SU-DHL-6 (cell line): ENCODE measurements at regions not wholly inside any gene's neighbourhood (a gene's known extent, or its start where the extent isn't known, plus 50 kb on each side); places are given as distances from the start of the nearest gene placed in this dataset.
"Not testable (repeated sequence)": the region's sequence is repeated elsewhere in the genome, so short reads cannot be mapped to it uniquely, and the experiment has no call there.

Experiments used
- H2AFZ ChIP-seq: fragments of 200-600 bp; sonication (generic); 2 replicates; pipeline ENCODE4 v1.6.1; 2014; ENCODE audit warnings: low read depth, mild to moderate bottlenecking, moderate library complexity, mixed read lengths, antibody characterized with exemption, low read length; ENCODE audit not compliant: severe bottlenecking
- H3F3A ChIP-seq: fragments of 200-600 bp; shearing (Covaris generic); 2 replicates; pipeline ENCODE4 v1.6.0; 2016; ENCODE audit warnings: antibody characterized with exemption, mild to moderate bottlenecking; ENCODE audit not compliant: insufficient read depth
- H3K27ac ChIP-seq: fragments of 200-600 bp; sonication (generic); 2 replicates; pipeline ENCODE4 v1.5.1; 2016; ENCODE audit warnings: low read depth, mild to moderate bottlenecking, low read length, moderate library complexity, mixed read lengths
- H3K27me3 ChIP-seq: fragments of 200-600 bp; sonication (generic), shearing (Covaris generic); 2 replicates; pipeline ENCODE4 v1.6.0; 2014; ENCODE audit warnings: mild to moderate bottlenecking, low read length
- H3K36me3 ChIP-seq: fragments of 200-600 bp; sonication (generic); 2 replicates; pipeline ENCODE4 v1.6.1; 2014; ENCODE audit warnings: mild to moderate bottlenecking, low read length, mixed read lengths
- H3K4me2 ChIP-seq: fragments of 300-600, 200-600 bp; shearing (Covaris generic), sonication (generic); 2 replicates; pipeline ENCODE4 v1.6.0; 2014; ENCODE audit warnings: low read length, low read depth, mild to moderate bottlenecking; ENCODE audit not compliant: poor library complexity, severe bottlenecking
- H3K4me3 ChIP-seq: fragments of 200-600 bp; sonication (generic); 2 replicates; pipeline ENCODE4 v1.5.1; 2014; ENCODE audit warnings: antibody characterized with exemption, low read length, mild to moderate bottlenecking, mixed read lengths; ENCODE audit not compliant: insufficient read depth, poor library complexity, severe bottlenecking
- H3K79me2 ChIP-seq: fragments of 200-600 bp; sonication (generic); 2 replicates; pipeline ENCODE4 v1.6.1; 2014; ENCODE audit warnings: mild to moderate bottlenecking, low read length, moderate library complexity; ENCODE audit not compliant: insufficient read depth
- H3K9ac ChIP-seq: fragments of 200-600 bp; sonication (generic); 2 replicates; pipeline ENCODE4 v1.7.0; 2014; ENCODE audit warnings: mild to moderate bottlenecking, low read length
- H3K9me2 ChIP-seq: fragments of 200-600 bp; sonication (generic); replicated peaks from 2 replicates; pipeline ENCODE4 v1.6.1; 2014; ENCODE audit warnings: low read length; ENCODE audit not compliant: insufficient read depth
- H3K9me3 ChIP-seq: fragments of 200-600 bp; sonication (generic); 2 replicates; pipeline ENCODE4 v1.6.1; 2014; ENCODE audit warnings: low read length, mixed read lengths; ENCODE audit not compliant: insufficient read depth
- H4K20me1 ChIP-seq: fragments of 200-600 bp; sonication (generic); 2 replicates; pipeline ENCODE4 v1.6.1; 2014; ENCODE audit warnings: low read depth, mild to moderate bottlenecking, antibody characterized with exemption, low read length, moderate library complexity, mixed read lengths
- CTCF ChIP-seq: fragments of 200-600 bp; sonication (generic); IDR thresholded peaks from one replicate; pipeline ENCODE4 v1.5.1; 2017; ENCODE audit warnings: antibody characterized with exemption, mild to moderate bottlenecking, low read length, moderate library complexity; ENCODE audit not compliant: insufficient read depth, poor library complexity, severe bottlenecking
- EZH2phosphoT487 ChIP-seq: fragments of 200-600 bp; sonication (generic), shearing (Covaris generic); conservative IDR thresholded peaks from 2 replicates; pipeline ENCODE4 v1.6.1; 2018; ENCODE audit warnings: mild to moderate bottlenecking, antibody characterized with exemption, low read length, moderate library complexity, mixed read lengths

GRCh38 chr2:31788273-31788672, 207.5 kb upstream of the SRD5A2 start:
- Histone ChIP-seq H3K79me2 (no peaks in the 10 kb centered on the region), H3K4me3 (no peak overlapping the region), H3K9me3 (no peaks in the 10 kb centered on the region), H3K36me3 (no peaks in the 10 kb centered on the region), H3K27ac (no peak overlapping the region), H3K9me2 (no peaks in the 10 kb centered on the region), H2AFZ (no peak overlapping the region), H3K27me3 (no peaks in the 10 kb centered on the region), H4K20me1 (no peaks in the 10 kb centered on the region), H3K4me2 (no peak overlapping the region), H3F3A (no peaks in the 10 kb centered on the region), H3K9ac (no peak overlapping the region)
- no peak for TF ChIP-seq CTCF

GRCh38 chr2:31785876-31786275, 205.1 kb upstream of the SRD5A2 start:
- H3K4me3 ChIP-seq = no peak overlapping the region

GRCh38 chr2:31784868-31785267, 204.1 kb upstream of the SRD5A2 start:
- Histone ChIP-seq H3K79me2 (no peaks in the 10 kb centered on the region), H3K9me2 (no peaks in the 10 kb centered on the region), H3K4me3 (no peak overlapping the region), H3K27ac (no peak overlapping the region), H3F3A (no peaks in the 10 kb centered on the region), H3K4me2 (no peak overlapping the region), H2AFZ (no peak overlapping the region), H3K36me3 (no peaks in the 10 kb centered on the region), H3K9me3 (no peaks in the 10 kb centered on the region), H3K9ac (no peak overlapping the region), H3K27me3 (no peaks in the 10 kb centered on the region), H4K20me1 (no peaks in the 10 kb centered on the region)
- TF ChIP-seq EZH2phosphoT487 = no peak
- TF ChIP-seq CTCF = no peak

More at GRCh38 chr2:31785876-31786275, 205.1 kb upstream of the SRD5A2 start:
- Histone ChIP-seq H4K20me1 (no peaks in the 10 kb centered on the region), H3K9me3 (no peaks in the 10 kb centered on the region), H3K9ac (no peak overlapping the region), H3K36me3 (no peaks in the 10 kb centered on the region), H3K9me2 (no peaks in the 10 kb centered on the region), H3K79me2 (no peaks in the 10 kb centered on the region), H2AFZ (no peak overlapping the region), H3K4me2 (no peak overlapping the region), H3K27me3 (no peaks in the 10 kb centered on the region), H3K27ac (no peak overlapping the region), H3F3A (no peaks in the 10 kb centered on the region)
- no peak for TF ChIP-seq CTCF
- TF ChIP-seq EZH2phosphoT487 = no peak

- not testable (repeated sequence) for H3K36me3 ChIP-seq, H3K4me2 ChIP-seq, H3K9me2 ChIP-seq, H3K9me3 ChIP-seq, H2AFZ ChIP-seq, H3K27ac ChIP-seq, H3K79me2 ChIP-seq, H4K20me1 ChIP-seq, H3K4me3 ChIP-seq, H3F3A ChIP-seq, H3K27me3 ChIP-seq, H3K9ac ChIP-seq
Observed at GRCh38 chr2:31783446-31784091, 202.8 kb upstream of the SRD5A2 start.
